ENCODE measurements at regions not wholly inside any gene's neighbourhood (a gene's known extent, or its start where the extent isn't known, plus 50 kb on each side); places are given as distances from the start of the nearest gene placed in this dataset.

- TF ChIP-seq POLR2A (IDR thresholded peaks at IDR 0.05), result no peak
- TF ChIP-seq, protein P1, sequence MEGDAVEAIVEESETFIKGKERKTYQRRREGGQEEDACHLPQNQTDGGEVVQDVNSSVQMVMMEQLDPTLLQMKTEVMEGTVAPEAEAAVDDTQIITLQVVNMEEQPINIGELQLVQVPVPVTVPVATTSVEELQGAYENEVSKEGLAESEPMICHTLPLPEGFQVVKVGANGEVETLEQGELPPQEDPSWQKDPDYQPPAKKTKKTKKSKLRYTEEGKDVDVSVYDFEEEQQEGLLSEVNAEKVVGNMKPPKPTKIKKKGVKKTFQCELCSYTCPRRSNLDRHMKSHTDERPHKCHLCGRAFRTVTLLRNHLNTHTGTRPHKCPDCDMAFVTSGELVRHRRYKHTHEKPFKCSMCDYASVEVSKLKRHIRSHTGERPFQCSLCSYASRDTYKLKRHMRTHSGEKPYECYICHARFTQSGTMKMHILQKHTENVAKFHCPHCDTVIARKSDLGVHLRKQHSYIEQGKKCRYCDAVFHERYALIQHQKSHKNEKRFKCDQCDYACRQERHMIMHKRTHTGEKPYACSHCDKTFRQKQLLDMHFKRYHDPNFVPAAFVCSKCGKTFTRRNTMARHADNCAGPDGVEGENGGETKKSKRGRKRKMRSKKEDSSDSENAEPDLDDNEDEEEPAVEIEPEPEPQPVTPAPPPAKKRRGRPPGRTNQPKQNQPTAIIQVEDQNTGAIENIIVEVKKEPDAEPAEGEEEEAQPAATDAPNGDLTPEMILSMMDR (IDR thresholded peaks at IDR 0.05), result no peak
- TF ChIP-seq POLR2AphosphoS5 (IDR thresholded peaks at IDR 0.05; ENCODE audit: insufficient read depth in 1 of 2, low read depth in 1 of 2), result no peak
- H3K4me1 ChIP-seq, result peaks cover 26% of the 10 kb centered on the region
- intact Hi-C loops (cut with DNase I), result loop anchor here (10.0 kb wide), 1 partner anchor 101 kb away; no protein-coding TSS in a partner anchor
- no peaks in the 10 kb centered on the region for H3K27me3 ChIP-seq
- peak overlapping the region; percentile 23 for H3K27ac ChIP-seq
- no peak overlapping the region for H3K4me3 ChIP-seq
- no peaks in the 10 kb centered on the region for H3K9me3 ChIP-seq
- no peak for DNase-seq (ENCODE audit: extremely low spot score in 2 of 2)
- H3K36me3 ChIP-seq, result no peaks in the 10 kb centered on the region
Observed at GRCh38 chr1:115183721-115184259, 94.5 kb upstream of the TSPAN2 start.

GRCh38 chr1:115183158-115183557, 93.9 kb upstream of the TSPAN2 start:
- intact Hi-C loops (cut with DNase I), result loop anchor here (10.0 kb wide), 1 partner anchor 102 kb away; no protein-coding TSS in a partner anchor
- DNase-seq (ENCODE audit: extremely low spot score in 2 of 2), result no peak
- TF ChIP-seq POLR2A (IDR thresholded peaks at IDR 0.05), result no peak
- TF ChIP-seq, protein P1 (IDR thresholded peaks at IDR 0.05), result no peak
- TF ChIP-seq POLR2AphosphoS5 (IDR thresholded peaks at IDR 0.05; ENCODE audit: insufficient read depth in 1 of 2, low read depth in 1 of 2), result no peak
- Histone ChIP-seq H3K36me3 (no peaks in the 10 kb centered on the region), H3K27ac (peak overlapping the region; percentile 23), H3K4me1 (peaks cover 26% of the 10 kb centered on the region), H3K9me3 (no peaks in the 10 kb centered on the region), H3K4me3 (no peak overlapping the region), H3K27me3 (no peaks in the 10 kb centered on the region)

DNA sequence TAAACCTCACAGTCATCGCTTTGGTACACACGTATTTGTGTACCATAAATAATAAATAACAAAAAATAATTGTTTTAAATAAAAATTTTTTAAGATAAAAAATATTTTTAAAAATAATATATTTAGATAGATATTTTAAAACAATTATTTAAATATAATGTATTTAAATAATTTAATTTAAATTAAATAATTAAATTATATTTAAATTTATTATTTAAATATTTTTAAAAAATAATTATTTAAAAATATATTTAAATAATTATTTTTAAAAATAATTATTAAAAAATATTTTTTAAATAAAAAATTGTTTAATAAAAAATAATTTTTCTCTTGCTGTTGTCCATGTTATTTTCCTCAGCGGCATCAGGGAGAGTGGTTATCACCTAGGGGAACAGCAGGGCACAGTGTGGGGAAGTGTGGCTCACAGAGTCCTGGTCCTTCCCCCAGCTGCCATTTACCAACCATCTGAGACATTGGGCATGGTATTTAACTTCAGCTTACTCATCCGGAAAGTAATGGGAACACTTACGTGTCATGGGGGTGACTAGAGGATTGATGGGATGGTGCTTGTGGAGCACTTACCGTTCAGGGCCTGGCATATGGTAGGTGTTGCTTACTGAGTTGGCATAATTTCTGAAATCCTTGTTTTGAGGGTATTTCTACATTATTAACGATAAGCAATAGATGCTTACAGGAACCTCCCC, 92.9 kb upstream of the TSPAN2 start:
- intact Hi-C loops (cut with DNase I), result loop anchor here (10.0 kb wide), 1 partner anchor 103 kb away; no protein-coding TSS in a partner anchor
- H3K4me1 ChIP-seq, result peaks cover 26% of the 10 kb centered on the region
- TF ChIP-seq, protein P1 (IDR thresholded peaks at IDR 0.05), result no peak
- no peak for TF ChIP-seq POLR2A (IDR thresholded peaks at IDR 0.05)
- no peak for TF ChIP-seq POLR2AphosphoS5 (IDR thresholded peaks at IDR 0.05; ENCODE audit: insufficient read depth in 1 of 2, low read depth in 1 of 2)
- no peaks in the 10 kb centered on the region for H3K27me3 ChIP-seq
- H3K9me3 ChIP-seq, result no peaks in the 10 kb centered on the region
- H3K4me3 ChIP-seq, result no peak overlapping the region
- no peak overlapping the region for H3K27ac ChIP-seq
- H3K36me3 ChIP-seq, result no peaks in the 10 kb centered on the region
- DNase-seq (ENCODE audit: extremely low spot score in 2 of 2), result no peak

DNA sequence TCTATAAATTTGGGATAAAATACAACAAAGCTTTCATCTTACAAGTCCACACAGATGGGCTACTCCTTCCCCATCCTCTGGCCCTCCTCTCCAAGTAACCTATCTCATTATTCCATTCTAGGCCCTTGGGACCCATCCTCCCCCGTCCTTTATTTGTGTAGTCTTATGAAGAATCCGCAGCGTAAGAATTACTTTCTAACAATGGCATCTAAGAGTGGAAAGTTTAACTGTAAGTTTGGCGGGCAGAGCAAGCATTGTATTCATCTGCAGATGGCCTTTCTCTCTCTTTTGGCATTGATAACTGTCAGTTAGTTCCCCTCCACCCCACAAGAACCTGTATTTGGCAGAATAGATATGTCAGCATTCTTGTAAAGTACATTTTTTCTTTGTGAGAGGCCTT, 91.9 kb upstream of the TSPAN2 start:
- TF ChIP-seq POLR2A (IDR thresholded peaks at IDR 0.05) (no peak), POLR2AphosphoS5 (IDR thresholded peaks at IDR 0.05; ENCODE audit: insufficient read depth in 1 of 2, low read depth in 1 of 2) (no peak)
- TF ChIP-seq, protein P1 (IDR thresholded peaks at IDR 0.05), result no peak
- DNase-seq (ENCODE audit: extremely low spot score in 2 of 2), result no peak
- H3K9me3 ChIP-seq, result no peaks in the 10 kb centered on the region
- H3K4me1 ChIP-seq, result peaks cover 26% of the 10 kb centered on the region
- no peaks in the 10 kb centered on the region for H3K36me3 ChIP-seq
- no peak overlapping the region for H3K27ac ChIP-seq
- intact Hi-C loops (cut with DNase I), result loop anchor here (10.0 kb wide), 1 partner anchor 104 kb away; no protein-coding TSS in a partner anchor
- no peak overlapping the region for H3K4me3 ChIP-seq
- H3K27me3 ChIP-seq, result no peaks in the 10 kb centered on the region
